OCI-LY3 (cell line): ENCODE measurements at regions not wholly inside any gene's neighbourhood (a gene's known extent, or its start where the extent isn't known, plus 50 kb on each side); places are given as distances from the start of the nearest gene placed in this dataset.

ENCODE experiments used
- EZH2phosphoT487 ChIP-seq: fragments of 200-600 bp; shearing (Covaris generic); IDR thresholded peaks from 2 replicates; pipeline ENCODE4 v1.6.1; 2018; ENCODE audit warnings: antibody characterized with exemption, mixed run types, low read depth
- TF ChIP-seq, protein P1 (sequence below): fragments of 200-600, 300-600 bp; sonication (generic); IDR thresholded peaks from 2 replicates; pipeline ENCODE4 v1.5.1; 2014; ENCODE audit warnings: antibody characterized with exemption, low read length, low read depth

DNA sequence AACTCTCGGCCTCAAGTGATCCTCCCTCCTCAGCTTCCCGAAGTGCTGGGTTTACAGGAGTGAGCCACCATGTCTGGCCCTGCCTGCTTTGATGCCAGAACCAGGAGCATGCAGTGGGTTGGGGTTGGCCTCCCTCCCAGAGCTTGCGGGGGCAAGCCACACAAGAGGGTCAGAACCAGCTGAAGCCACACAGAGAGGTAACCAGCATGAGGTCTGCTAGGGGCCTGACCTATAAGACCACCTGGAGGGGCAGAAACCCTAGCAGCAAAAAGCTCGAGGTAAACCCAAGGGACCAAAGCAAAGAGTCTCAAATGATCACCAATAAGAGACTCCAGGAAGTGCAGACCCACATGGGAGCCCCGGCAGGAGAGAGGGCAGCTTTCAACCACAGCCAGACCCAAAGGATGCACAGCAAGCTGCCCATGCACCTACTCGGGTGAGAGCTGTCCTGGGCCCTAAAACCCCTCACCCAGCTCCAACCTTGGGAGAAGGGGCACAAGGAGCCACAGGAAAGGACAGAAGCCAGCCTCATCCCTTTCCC lies 81.2 kb downstream of the TOMM20 start:
- TF ChIP-seq, protein P1, sequence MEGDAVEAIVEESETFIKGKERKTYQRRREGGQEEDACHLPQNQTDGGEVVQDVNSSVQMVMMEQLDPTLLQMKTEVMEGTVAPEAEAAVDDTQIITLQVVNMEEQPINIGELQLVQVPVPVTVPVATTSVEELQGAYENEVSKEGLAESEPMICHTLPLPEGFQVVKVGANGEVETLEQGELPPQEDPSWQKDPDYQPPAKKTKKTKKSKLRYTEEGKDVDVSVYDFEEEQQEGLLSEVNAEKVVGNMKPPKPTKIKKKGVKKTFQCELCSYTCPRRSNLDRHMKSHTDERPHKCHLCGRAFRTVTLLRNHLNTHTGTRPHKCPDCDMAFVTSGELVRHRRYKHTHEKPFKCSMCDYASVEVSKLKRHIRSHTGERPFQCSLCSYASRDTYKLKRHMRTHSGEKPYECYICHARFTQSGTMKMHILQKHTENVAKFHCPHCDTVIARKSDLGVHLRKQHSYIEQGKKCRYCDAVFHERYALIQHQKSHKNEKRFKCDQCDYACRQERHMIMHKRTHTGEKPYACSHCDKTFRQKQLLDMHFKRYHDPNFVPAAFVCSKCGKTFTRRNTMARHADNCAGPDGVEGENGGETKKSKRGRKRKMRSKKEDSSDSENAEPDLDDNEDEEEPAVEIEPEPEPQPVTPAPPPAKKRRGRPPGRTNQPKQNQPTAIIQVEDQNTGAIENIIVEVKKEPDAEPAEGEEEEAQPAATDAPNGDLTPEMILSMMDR: no peak
- no peak for TF ChIP-seq EZH2phosphoT487
